H1 (cell line): ENCODE measurements at regions not wholly inside any gene's neighbourhood (a gene's known extent, or its start where the extent isn't known, plus 50 kb on each side); places are given as distances from the start of the nearest gene placed in this dataset.

Source experiments
- CTCF ChIA-PET: fragments of 300-600 bp; sonication (Branson Sonifier 250); formaldehyde crosslinking; loops from one replicate; lab custom pipeline; 2021; ENCODE audit not compliant: partially characterized antibody; lab: Charles Lee
- POLR2A ChIA-PET: fragments of 300-600 bp; sonication (Branson Sonifier 250); formaldehyde crosslinking; loops from one replicate; lab custom pipeline; 2021; ENCODE audit warnings: inconsistent platforms; ENCODE audit not compliant: partially characterized antibody; lab: Charles Lee
- DNase-seq, 2 experiments: peaks; one replicate each; pipeline versions ENCODE4 v3.0.0 to v3.0.0-alpha.2; 2010 to 2022; ENCODE audit warnings: low spot score in 2 of 2, low read depth in 1 of 2, mixed read lengths in 1 of 2
- FAIRE-seq: peaks from 2 replicates; lab custom pipeline; 2011; peaks lifted over from hg19 to GRCh38; lab: Jason Lieb, UNC
- H2AFZ ChIP-seq: 2 replicates; pipeline ENCODE4 v1.8.1; 2012; ENCODE audit warnings: low read length, inconsistent platforms
- H2AK5ac ChIP-seq: 2 replicates; pipeline ENCODE4 v1.6.1; 2013; ENCODE audit warnings: low read depth, low read length
- H2BK120ac ChIP-seq: replicated peaks from 2 replicates; pipeline ENCODE3; 2013; ENCODE audit warnings: low read depth, low read length, inconsistent platforms
- H2BK12ac ChIP-seq: 2 replicates; pipeline ENCODE4 v1.6.1; 2013; ENCODE audit warnings: low read depth, low read length
- H2BK15ac ChIP-seq: 2 replicates; pipeline ENCODE4 v1.6.1; 2013; ENCODE audit warnings: low read length
- H2BK20ac ChIP-seq: 2 replicates; pipeline ENCODE4 v1.6.1; 2013; ENCODE audit warnings: low read length
- H2BK5ac ChIP-seq: 2 replicates; pipeline ENCODE4 v1.6.1; 2013; ENCODE audit warnings: low read depth, low read length
- H3K14ac ChIP-seq: 2 replicates; pipeline ENCODE4 v1.6.1; 2013; ENCODE audit warnings: inconsistent platforms; ENCODE audit not compliant: insufficient read length
- H3K18ac ChIP-seq: 2 replicates; pipeline ENCODE4 v1.6.1; 2013; ENCODE audit warnings: low read length; ENCODE audit errors: extremely low read depth
- H3K23ac ChIP-seq: 2 replicates; pipeline ENCODE4 v1.6.1; 2013; ENCODE audit warnings: inconsistent platforms; ENCODE audit not compliant: insufficient read length
- H3K23me2 ChIP-seq: 2 replicates; pipeline ENCODE4 v1.6.1; 2013; ENCODE audit warnings: low read depth, low read length
- H3K27ac ChIP-seq: 2 replicates; pipeline ENCODE4 v1.6.1; 2011; ENCODE audit warnings: low read depth, low read length, inconsistent platforms
- H3K27me3 ChIP-seq, 4 experiments: replicated peaks in 1 of 4; 1 replicate in 1 of 4; 2 replicates in 3 of 4; pipeline versions ENCODE4 v1.6.1 to v1.8.1; 2011 to 2013; ENCODE audit warnings: low read length in 3 of 4, mild to moderate bottlenecking in 3 of 4, inconsistent platforms in 2 of 4, mixed read lengths in 2 of 4, moderate library complexity in 1 of 4; ENCODE audit not compliant: control insufficient read depth in 3 of 4, insufficient read depth in 3 of 4; ENCODE audit errors: extremely low read depth in 1 of 4
- H3K36me3 ChIP-seq, 4 experiments: 2 replicates each; pipeline versions ENCODE4 v1.6.1 to v1.8.1; 2011 to 2013; ENCODE audit warnings: mild to moderate bottlenecking in 4 of 4, low read length in 3 of 4, moderate library complexity in 2 of 4, control low read depth in 1 of 4, inconsistent platforms in 1 of 4; ENCODE audit not compliant: insufficient read depth in 4 of 4, control insufficient read depth in 2 of 4
- H3K4ac ChIP-seq: replicated peaks from 2 replicates; pipeline ENCODE3; 2013; ENCODE audit warnings: low read length, low read depth, mixed read lengths, inconsistent platforms; ENCODE audit not compliant: insufficient read length
- H3K4me1 ChIP-seq, 4 experiments: replicated peaks in 1 of 4; 1 replicate in 1 of 4; 2 replicates in 3 of 4; pipeline versions ENCODE4 v1.6.1 to v1.8.1; 2011 to 2013; ENCODE audit warnings: low read length in 3 of 4, inconsistent platforms in 2 of 4, mixed read lengths in 1 of 4; ENCODE audit not compliant: insufficient read depth in 4 of 4, control insufficient read depth in 3 of 4
- H3K4me2 ChIP-seq, 2 experiments: 2 replicates each; pipeline versions ENCODE4 v1.6.1 to v1.8.1; 2011 to 2013; ENCODE audit warnings: low read depth in 2 of 2, low read length in 2 of 2, control low read depth in 1 of 2, inconsistent platforms in 1 of 2, mild to moderate bottlenecking in 1 of 2; ENCODE audit not compliant: insufficient read depth in 1 of 2
- H3K4me3 ChIP-seq, 4 experiments: fragments of 200-600, 300-600 bp in 1 of 4; sonication (generic), shearing (Covaris generic), sonication (Bioruptor Twin) in 1 of 4; 2 replicates each; pipeline versions ENCODE4 v1.5.1 to v1.8.1; 2011 to 2016; ENCODE audit warnings: low read length in 4 of 4, low read depth in 3 of 4, control low read depth in 2 of 4, inconsistent platforms in 2 of 4, mild to moderate bottlenecking in 2 of 4, mixed read lengths in 1 of 4, moderate library complexity in 1 of 4; ENCODE audit not compliant: insufficient read depth in 2 of 4; ENCODE audit errors: extremely low read depth in 1 of 4
- H3K56ac ChIP-seq: replicated peaks from 2 replicates; pipeline ENCODE3; 2013; ENCODE audit warnings: low read depth, mild to moderate bottlenecking, mixed read lengths, low read length, inconsistent platforms; ENCODE audit not compliant: insufficient read length
- H3K79me1 ChIP-seq: 2 replicates; pipeline ENCODE4 v1.6.1; 2013; ENCODE audit warnings: low read depth, low read length, control low read depth
- H3K79me2 ChIP-seq, 2 experiments: 2 replicates each; pipeline versions ENCODE4 v1.6.1 to v1.8.1; 2012 to 2013; ENCODE audit warnings: low read length in 2 of 2, mild to moderate bottlenecking in 2 of 2, inconsistent platforms in 1 of 2; ENCODE audit not compliant: insufficient read depth in 2 of 2, control insufficient read depth in 1 of 2
- H3K9ac ChIP-seq, 4 experiments: replicated peaks in 1 of 4; 1 replicate in 1 of 4; 2 replicates in 3 of 4; pipeline versions ENCODE4 v1.6.1 to v1.8.1; 2011 to 2013; ENCODE audit warnings: low read depth in 3 of 4, low read length in 3 of 4, control low read depth in 2 of 4, mild to moderate bottlenecking in 2 of 4, moderate library complexity in 2 of 4, inconsistent platforms in 1 of 4; ENCODE audit errors: extremely low read depth in 1 of 4
- H3K9me3 ChIP-seq, 2 experiments: 2 replicates each; pipeline versions ENCODE4 v1.6.1 to v1.8.1; 2012 to 2013; ENCODE audit warnings: mild to moderate bottlenecking in 2 of 2, moderate library complexity in 2 of 2, control low read depth in 1 of 2, inconsistent platforms in 1 of 2, low read depth in 1 of 2, low read length in 1 of 2, mixed read lengths in 1 of 2; ENCODE audit not compliant: insufficient read depth in 2 of 2
- H4K20me1 ChIP-seq, 2 experiments: replicated peaks in 1 of 2; 2 replicates each; pipeline versions ENCODE3 to v1.8.1; 2011 to 2013; ENCODE audit warnings: inconsistent platforms in 2 of 2, low read length in 2 of 2, mild to moderate bottlenecking in 1 of 2; ENCODE audit not compliant: insufficient read depth in 2 of 2, control insufficient read depth in 1 of 2
- H4K5ac ChIP-seq: 2 replicates; pipeline ENCODE4 v1.6.1; 2013; ENCODE audit warnings: low read length, low read depth, mixed read lengths, inconsistent platforms; ENCODE audit not compliant: insufficient read length
- H4K8ac ChIP-seq: 2 replicates; pipeline ENCODE4 v1.8.0; 2013; ENCODE audit warnings: mild to moderate bottlenecking, moderate library complexity, low read length, inconsistent platforms; ENCODE audit not compliant: insufficient read depth; ENCODE audit errors: extremely low read depth
- H4K91ac ChIP-seq: replicated peaks from 2 replicates; pipeline ENCODE3; 2013; ENCODE audit warnings: low read length, mixed read lengths, inconsistent platforms; ENCODE audit not compliant: insufficient read length
- BACH1 ChIP-seq: IDR thresholded peaks from 2 replicates; pipeline ENCODE4 v1.6.1; 2012; ENCODE audit warnings: low read length, improper control_type of control experiment
- CBX8 ChIP-seq: fragments of 300-800, 300-1000 bp; sonication (generic); IDR thresholded peaks from 2 replicates; pipeline ENCODE4 v1.7.1; 2016; ENCODE audit warnings: low read depth, low read length, borderline replicate concordance
- CEBPB ChIP-seq: IDR thresholded peaks from 2 replicates; pipeline ENCODE4 v1.6.1; 2012; ENCODE audit warnings: low read depth, low read length
- CREB1 ChIP-seq: IDR thresholded peaks from 2 replicates; pipeline ENCODE4 v1.6.1; 2012; ENCODE audit warnings: inconsistent platforms
- EGR1 ChIP-seq: IDR thresholded peaks from 2 replicates; pipeline ENCODE4 v1.6.1; 2011; ENCODE audit warnings: low read depth, low read length, borderline replicate concordance
- HDAC2 ChIP-seq, 2 experiments: fragments of 300-600 bp in 1 of 2; sonication (generic) in 1 of 2; IDR thresholded peaks; 2 replicates each; pipeline ENCODE4 v1.6.1; 2011 to 2012; ENCODE audit warnings: low read depth in 2 of 2, low read length in 2 of 2, mild to moderate bottlenecking in 2 of 2, moderate library complexity in 2 of 2, borderline replicate concordance in 1 of 2, inconsistent platforms in 1 of 2
- MAFK ChIP-seq: IDR thresholded peaks from 2 replicates; pipeline ENCODE4 v1.6.1; 2012; ENCODE audit warnings: low read depth, mild to moderate bottlenecking, improper control_type of control experiment, low read length
- POLR2AphosphoS5 ChIP-seq: IDR thresholded peaks from 2 replicates; pipeline ENCODE4 v1.6.1; 2011; ENCODE audit warnings: low read depth, low read length
- POU5F1 ChIP-seq: IDR thresholded peaks from 2 replicates; pipeline ENCODE4 v1.6.1; 2011; ENCODE audit warnings: low read depth, mild to moderate bottlenecking, low read length, moderate library complexity
- SP4 ChIP-seq: IDR thresholded peaks from 2 replicates; pipeline ENCODE4 v1.6.1; 2012; ENCODE audit warnings: low read length, inconsistent platforms
- SRF ChIP-seq: IDR thresholded peaks from 2 replicates; pipeline ENCODE4 v1.6.1; 2011; ENCODE audit warnings: mild to moderate bottlenecking, low read depth, low read length, moderate library complexity
- WGBS, 2 experiments: shearing (Covaris generic) in 1 of 2; methylation state at CpG; one replicate each; pipeline versions ENCODE4 v1.1.6 to v1.1.7; 2013 to 2015; ENCODE audit warnings: low lambda C conversion rate in 2 of 2, mixed read lengths in 2 of 2, inconsistent platforms in 1 of 2, low coverage in 1 of 2, missing lambda C conversion rate in 1 of 2; ENCODE audit not compliant: insufficient replicate concordance in 2 of 2, insufficient coverage in 1 of 2, insufficient read length in 1 of 2; ENCODE audit errors: extremely low coverage in 1 of 2, missing lambda C conversion rate in 1 of 2; 5-methylcytosine and 5-hydroxymethylcytosine counted together

- no peak overlapping the region for H3K4me2 ChIP-seq
- no peak overlapping the region for H2BK20ac ChIP-seq
- no peaks in the 10 kb centered on the region for H3K27me3 ChIP-seq
- no peak overlapping the region for H4K8ac ChIP-seq
- no peak overlapping the region for H3K23ac ChIP-seq
- no peak overlapping the region for H2AFZ ChIP-seq
- POLR2A ChIA-PET, result no interaction called here
- no peak overlapping the region for H2BK120ac ChIP-seq
- H3K9me3 ChIP-seq, result no peaks in the 10 kb centered on the region
- no peaks in the 10 kb centered on the region for H4K20me1 ChIP-seq
- FAIRE-seq, result no peak
- no peak overlapping the region for H3K14ac ChIP-seq
- no peak overlapping the region for H2BK5ac ChIP-seq
- no peaks in the 10 kb centered on the region for H3K79me2 ChIP-seq
- H2BK12ac ChIP-seq, result no peak overlapping the region
- H3K27ac ChIP-seq, result no peak overlapping the region
- H3K56ac ChIP-seq, result no peak overlapping the region
- DNase-seq, result no peak
- no peak overlapping the region for H2BK15ac ChIP-seq
- H4K5ac ChIP-seq, result no peak overlapping the region
- H4K91ac ChIP-seq, result no peak overlapping the region
- H3K9ac ChIP-seq, result no peak overlapping the region
- no peak overlapping the region for H3K4ac ChIP-seq
- no peak overlapping the region for H3K4me3 ChIP-seq
- H3K79me1 ChIP-seq, result no peaks in the 10 kb centered on the region
- no peak overlapping the region for H2AK5ac ChIP-seq
- CTCF ChIA-PET, result interaction anchor here (0.7 to 1.2 kb wide), 4 partner anchors 9 to 87 kb away, joined by 3 to 6 read pairs (median 3); no protein-coding TSS in a partner anchor
- no peaks in the 10 kb centered on the region for H3K23me2 ChIP-seq
- WGBS, 2 experiments, result 89% methylated on average over 6 of the region's 6 CpGs; no CpG with 5 or more reads in 1 of the 2 experiments
- no peak overlapping the region for H3K18ac ChIP-seq
- no peaks in the 10 kb centered on the region for H3K36me3 ChIP-seq
- H3K4me1 ChIP-seq, result no peaks in the 10 kb centered on the region
- TF ChIP-seq CBX8 (no peak), CEBPB (no peak), SP4 (no peak), CREB1 (no peak), BACH1 (no peak), HDAC2 (IDR thresholded peaks at IDR 0.05; ENCODE audit: borderline replicate concordance in 1 of 2, low read depth in 2 of 2, low read length in 2 of 2) (no peak), EGR1 (no peak), POLR2AphosphoS5 (no peak), POU5F1 (no peak), MAFK (no peak), SRF (no peak)
These were observed 477.9 kb downstream of the RPS24 start for GRCh38 chr10:78511324-78512204.
